Adrenal gland (tissue), 9 donors: ENCODE measurements at regions not wholly inside any gene's neighbourhood (a gene's known extent, or its start where the extent isn't known, plus 50 kb on each side); places are given as distances from the start of the nearest gene placed in this dataset.

Experiments used
- DNase-seq, 7 donors: peaks; one replicate each; pipeline ENCODE4 v3.0.0-alpha.2; 2019 to 2020
- H3K27ac ChIP-seq, 5 donors: fragments of 200-600 bp; sonication (generic) in 4 of 5; 1 replicate in 3 of 5; 2 replicates in 2 of 5; pipeline versions ENCODE4 v1.5.1 to v1.8.0; 2016 to 2020; ENCODE audit warnings: mild to moderate bottlenecking in 1 of 5
- H3K27me3 ChIP-seq: fragments of 200-600 bp; 2 replicates; pipeline ENCODE4 v1.8.0; 2021
- H3K36me3 ChIP-seq, 2 donors: fragments of 200-600 bp; replicated peaks in 1 of 2; 1 replicate in 1 of 2; 2 replicates in 1 of 2; pipeline versions ENCODE4 v1.5.1 to v1.8.0; 2018 to 2022
- H3K4me1 ChIP-seq, 2 donors: fragments of 200-600 bp; replicated peaks in 1 of 2; 1 replicate in 1 of 2; 2 replicates in 1 of 2; pipeline versions ENCODE4 v1.5.1 to v1.8.0; 2018 to 2021
- H3K4me3 ChIP-seq, 4 donors: fragments of 200-600 bp; sonication (generic) in 3 of 4; one replicate each; pipeline ENCODE4 v1.5.1; 2016 to 2018
- H3K9me3 ChIP-seq, 3 donors: fragments of 200-600 bp; sonication (generic) in 1 of 3; replicated peaks in 1 of 3; 1 replicate in 2 of 3; 2 replicates in 1 of 3; pipeline versions ENCODE4 v1.5.1 to v1.8.0; 2016 to 2021
- CTCF ChIP-seq, 6 experiments: fragments of 450-650 bp in 4 of 6; fragments of 200-600 bp in 2 of 6; sonication (generic) in 1 of 6; IDR thresholded peaks; 1 replicate in 5 of 6; 2 replicates in 1 of 6; pipeline versions ENCODE4 v1.5.1 to v1.8.0; 2016 to 2021; ENCODE audit warnings: antibody characterized with exemption in 6 of 6, mild to moderate bottlenecking in 2 of 6, moderate library complexity in 1 of 6
- POLR2A ChIP-seq, 2 donors: fragments of 450-650 bp; IDR thresholded peaks; one replicate each; pipeline ENCODE4 v1.6.1; 2017; ENCODE audit warnings: antibody characterized with exemption in 2 of 2, mild to moderate bottlenecking in 2 of 2, moderate library complexity in 1 of 2
- WGBS, 4 donors: extraction: QIAGEN DNeasy Blood & Tissue Kit in 2 of 4; methylation state at CpG; one replicate each; pipeline versions ENCODE4 v1.1.5 to v1.1.7; 2013 to 2017; 5-methylcytosine and 5-hydroxymethylcytosine counted together
- intact Hi-C, 2 donors: fragments of 100-400 bp; cut with DNase I; formaldehyde crosslinking; loops; one replicate each; pipeline versions ENCODE4 v1.14.1 to v1.15.0; 2022 to 2023
- donor health status: healthy with polysubstance abuse.
- donor health status: Bipolar disorder and iron deficiency.
- donor health status: DM: yes; HTN: yes; CAD: no.
- donor health status: DM: no; HTN: no; CAD: no.
- donor health status: DM: no; HTN: no; CAD: no.

GRCh38 chr14:25884657-25885056 lies 713.2 kb downstream of the NOVA1 start:
- WGBS, 4 donors = 65 to 87% (median 79%) methylated on average over 1 of the region's 1 CpG
- Histone ChIP-seq H3K27me3 (no peaks in the 10 kb centered on the region), H3K4me3 (no peak overlapping the region), H3K36me3 (no peaks in the 10 kb centered on the region), H3K9me3 (no peaks in the 10 kb centered on the region), H3K27ac (no peak overlapping the region), H3K4me1 (no peaks in the 10 kb centered on the region)
- intact Hi-C loops = no loop called here
- TF ChIP-seq CTCF (IDR thresholded peaks at IDR 0.05) = no peak
- TF ChIP-seq POLR2A (IDR thresholded peaks at IDR 0.05) = no peak
- no peak for DNase-seq

- Histone ChIP-seq H3K27me3 (no peaks in the 10 kb centered on the region), H3K4me1 (no peaks in the 10 kb centered on the region), H3K9me3 (no peaks in the 10 kb centered on the region), H3K36me3 (no peaks in the 10 kb centered on the region), H3K27ac (no peak overlapping the region), H3K4me3 (no peak overlapping the region)
- no peak for DNase-seq
- 66 to 72% (median 72%) methylated on average over 2 of the region's 2 CpGs for WGBS, 4 donors
- TF ChIP-seq POLR2A (IDR thresholded peaks at IDR 0.05) = no peak
- TF ChIP-seq CTCF (IDR thresholded peaks at IDR 0.05) = no peak
- intact Hi-C loops = no loop called here
Observed at GRCh38 chr14:25882899-25883298, 714.9 kb downstream of the NOVA1 start.

- intact Hi-C loops = no loop called here
- no peaks in the 10 kb centered on the region for H3K36me3 ChIP-seq
- DNase-seq = no peak
- H3K9me3 ChIP-seq = no peaks in the 10 kb centered on the region
- WGBS, 4 donors = 49 to 76% (median 62%) methylated on average over 2 of the region's 2 CpGs
- H3K4me3 ChIP-seq = no peak overlapping the region
- no peak for TF ChIP-seq CTCF (IDR thresholded peaks at IDR 0.05)
- no peak for TF ChIP-seq POLR2A (IDR thresholded peaks at IDR 0.05)
- H3K4me1 ChIP-seq = no peaks in the 10 kb centered on the region
- H3K27ac ChIP-seq = no peak overlapping the region
- H3K27me3 ChIP-seq = no peaks in the 10 kb centered on the region
Observed at GRCh38 chr14:25875475-25875874, 722.4 kb downstream of the NOVA1 start.

GRCh38 chr14:25869854-25870253 lies 728.0 kb downstream of the NOVA1 start:
- WGBS, 4 donors = 67 to 91% (median 76%) methylated on average over 3 of the region's 3 CpGs
- no peak overlapping the region for H3K4me3 ChIP-seq
- no peaks in the 10 kb centered on the region for H3K4me1 ChIP-seq
- no peaks in the 10 kb centered on the region for H3K9me3 ChIP-seq
- TF ChIP-seq CTCF (IDR thresholded peaks at IDR 0.05) = no peak
- no peak for TF ChIP-seq POLR2A (IDR thresholded peaks at IDR 0.05)
- H3K27ac ChIP-seq = no peak overlapping the region
- intact Hi-C loops = no loop called here
- no peaks in the 10 kb centered on the region for H3K27me3 ChIP-seq
- DNase-seq = no peak
- H3K36me3 ChIP-seq = no peaks in the 10 kb centered on the region
